DOHH2 (cell line): ENCODE measurements at regions not wholly inside any gene's neighbourhood (a gene's known extent, or its start where the extent isn't known, plus 50 kb on each side); places are given as distances from the start of the nearest gene placed in this dataset.

ENCODE experiments used
- H3F3A ChIP-seq: fragments of 200-600 bp; sonication (generic), shearing (Covaris generic); 2 replicates; pipeline ENCODE4 v1.6.0; 2016; ENCODE audit warnings: antibody characterized with exemption, mild to moderate bottlenecking; ENCODE audit not compliant: control insufficient read depth, insufficient read depth
- H3K27ac ChIP-seq: fragments of 200-600 bp; sonication (generic); 2 replicates; pipeline ENCODE4 v1.5.1; 2014; ENCODE audit warnings: low read depth, mild to moderate bottlenecking, low read length, moderate library complexity
- H3K27me3 ChIP-seq: fragments of 200-600 bp; sonication (generic); 2 replicates; pipeline ENCODE4 v1.6.1; 2014; ENCODE audit warnings: mild to moderate bottlenecking, low read length, mixed read lengths; ENCODE audit not compliant: control insufficient read depth
- H3K36me3 ChIP-seq: fragments of 200-600 bp; sonication (generic); 2 replicates; pipeline ENCODE4 v1.6.1; 2014; ENCODE audit warnings: mild to moderate bottlenecking, low read length, moderate library complexity, mixed read lengths; ENCODE audit not compliant: control insufficient read depth
- H3K4me1 ChIP-seq: fragments of 200-600 bp; sonication (generic); 2 replicates; pipeline ENCODE4 v1.6.1; 2014; ENCODE audit warnings: mild to moderate bottlenecking, low read length, mixed read lengths; ENCODE audit not compliant: control insufficient read depth
- H3K4me2 ChIP-seq: fragments of 200-600 bp; sonication (generic); 2 replicates; pipeline ENCODE4 v1.6.0; 2014; ENCODE audit warnings: mild to moderate bottlenecking, low read length, moderate library complexity
- H3K4me3 ChIP-seq: fragments of 200-600 bp; sonication (generic); 2 replicates; pipeline ENCODE4 v1.5.1; 2014; ENCODE audit warnings: mild to moderate bottlenecking, low read length, mixed read lengths
- H3K79me2 ChIP-seq: fragments of 200-600 bp; sonication (generic); 2 replicates; pipeline ENCODE4 v1.6.1; 2014; ENCODE audit warnings: mild to moderate bottlenecking, low read length, mixed read lengths; ENCODE audit not compliant: control insufficient read depth
- H3K9me2 ChIP-seq: fragments of 200-600 bp; sonication (generic); replicated peaks from 2 replicates; pipeline ENCODE4 v1.6.1; 2014; ENCODE audit warnings: mild to moderate bottlenecking, low read length, mixed read lengths; ENCODE audit not compliant: control insufficient read depth
- H3K9me3 ChIP-seq: fragments of 200-600 bp; sonication (generic); 2 replicates; pipeline ENCODE4 v1.6.1; 2014; ENCODE audit warnings: antibody characterized with exemption, low read length, mixed read lengths; ENCODE audit not compliant: control insufficient read depth, insufficient read depth
- H4K20me1 ChIP-seq: fragments of 200-600 bp; sonication (generic); 2 replicates; pipeline ENCODE4 v1.6.0; 2014; ENCODE audit warnings: low read depth, mild to moderate bottlenecking, antibody characterized with exemption, low read length, moderate library complexity; ENCODE audit not compliant: control insufficient read depth, insufficient read depth
- CTCF ChIP-seq: fragments of 200-600 bp; sonication (generic); IDR thresholded peaks from one replicate; pipeline ENCODE4 v1.5.1; 2014; ENCODE audit warnings: antibody characterized with exemption, mild to moderate bottlenecking, low read depth, low read length; ENCODE audit not compliant: poor library complexity, severe bottlenecking
- EZH2phosphoT487 ChIP-seq: fragments of 200-600 bp; sonication (generic); IDR thresholded peaks from 2 replicates; pipeline ENCODE4 v1.6.1; 2017; ENCODE audit warnings: borderline replicate concordance, mild to moderate bottlenecking, antibody characterized with exemption, low read length, moderate library complexity, mixed read lengths

- no peaks in the 10 kb centered on the region for H3K9me2 ChIP-seq
Measured at GRCh38 chr14:71734076-71734475, 198.2 kb upstream of the RGS6 start.

DNA sequence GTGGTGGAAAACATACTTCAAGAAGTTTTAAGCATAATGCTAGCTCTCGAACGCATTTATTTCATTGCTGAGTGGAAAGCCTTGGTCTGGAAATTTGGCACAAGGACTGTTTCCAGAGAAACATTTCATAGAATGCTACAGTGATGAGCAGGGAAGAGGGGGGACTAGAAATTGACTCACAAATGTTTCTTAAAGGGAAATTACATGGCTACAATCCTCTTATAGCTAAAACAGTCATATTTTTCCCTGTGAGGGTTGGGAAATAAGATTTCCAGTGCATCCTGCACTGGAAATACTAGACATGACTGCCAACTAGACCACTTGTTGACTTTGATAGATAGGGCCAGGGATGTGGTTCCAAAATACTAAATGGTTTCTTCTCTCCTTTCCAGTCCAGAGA lies 197.3 kb upstream of the RGS6 start:
- Histone ChIP-seq H3F3A (no peaks in the 10 kb centered on the region), H3K9me3 (no peaks in the 10 kb centered on the region), H3K4me2 (no peak overlapping the region), H3K36me3 (peaks cover 32% of the 10 kb centered on the region; the same call in 1 of the 2 replicates), H3K4me1 (peaks cover 3% of the 10 kb centered on the region; the same call in 1 of the 2 replicates), H3K9me2 (no peaks in the 10 kb centered on the region), H3K27ac (no peak overlapping the region), H3K79me2 (no peaks in the 10 kb centered on the region), H3K27me3 (no peaks in the 10 kb centered on the region), H3K4me3 (no peak overlapping the region), H4K20me1 (no peaks in the 10 kb centered on the region)
- TF ChIP-seq EZH2phosphoT487 (no peak), CTCF (no peak)

More at GRCh38 chr14:71734076-71734475, 198.2 kb upstream of the RGS6 start:
- Histone ChIP-seq H3K27me3 (no peaks in the 10 kb centered on the region), H4K20me1 (no peaks in the 10 kb centered on the region), H3K4me1 (no peaks in the 10 kb centered on the region), H3K36me3 (peaks cover 35% of the 10 kb centered on the region; the same call in 1 of the 2 replicates), H3K9me3 (no peaks in the 10 kb centered on the region), H3F3A (no peaks in the 10 kb centered on the region), H3K4me3 (no peak overlapping the region), H3K4me2 (no peak overlapping the region), H3K79me2 (no peaks in the 10 kb centered on the region), H3K27ac (no peak overlapping the region)
- TF ChIP-seq CTCF (no peak), EZH2phosphoT487 (no peak)

- H4K20me1 ChIP-seq: no peaks in the 10 kb centered on the region
- H3K79me2 ChIP-seq: no peaks in the 10 kb centered on the region
- peaks cover 32% of the 10 kb centered on the region; the same call in 1 of the 2 replicates for H3K36me3 ChIP-seq
- TF ChIP-seq CTCF (no peak), EZH2phosphoT487 (no peak)
- H3F3A ChIP-seq: no peaks in the 10 kb centered on the region
- no peaks in the 10 kb centered on the region for H3K9me3 ChIP-seq
- no peak overlapping the region for H3K27ac ChIP-seq
- H3K4me2 ChIP-seq: no peak overlapping the region
- peaks cover 3% of the 10 kb centered on the region; the same call in 1 of the 2 replicates for H3K4me1 ChIP-seq
- no peak overlapping the region for H3K4me3 ChIP-seq
- H3K9me2 ChIP-seq: no peaks in the 10 kb centered on the region
- H3K27me3 ChIP-seq: no peaks in the 10 kb centered on the region
Measured at GRCh38 chr14:71737760-71738159, 194.5 kb upstream of the RGS6 start.
